ENCODE measurements at regions not wholly inside any gene's neighbourhood (a gene's known extent, or its start where the extent isn't known, plus 50 kb on each side); places are given as distances from the start of the nearest gene placed in this dataset.

DNA sequence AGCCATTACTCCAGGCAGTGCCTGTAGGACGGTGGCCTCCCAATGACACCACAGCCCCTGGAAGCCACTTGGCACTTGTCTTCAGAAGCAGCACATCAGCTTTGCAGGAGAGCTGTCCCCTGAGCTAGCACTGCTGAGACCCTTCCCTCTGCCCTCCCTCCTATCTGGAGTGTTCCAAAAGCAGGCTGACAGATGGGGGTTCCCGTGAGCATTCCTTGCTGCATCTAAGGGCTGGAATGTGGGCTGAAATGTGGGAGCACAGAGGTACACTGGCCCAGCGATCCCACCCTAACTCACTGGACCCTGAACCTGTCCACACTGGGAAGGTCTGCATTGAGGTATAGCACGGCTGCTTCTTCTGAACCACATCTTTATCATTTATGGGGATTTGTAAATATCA lies 230.1 kb downstream of the ANAPC1 start:
- TF ChIP-seq POLR2A (IDR thresholded peaks at IDR 0.05): no peak
- TF ChIP-seq, protein P1, sequence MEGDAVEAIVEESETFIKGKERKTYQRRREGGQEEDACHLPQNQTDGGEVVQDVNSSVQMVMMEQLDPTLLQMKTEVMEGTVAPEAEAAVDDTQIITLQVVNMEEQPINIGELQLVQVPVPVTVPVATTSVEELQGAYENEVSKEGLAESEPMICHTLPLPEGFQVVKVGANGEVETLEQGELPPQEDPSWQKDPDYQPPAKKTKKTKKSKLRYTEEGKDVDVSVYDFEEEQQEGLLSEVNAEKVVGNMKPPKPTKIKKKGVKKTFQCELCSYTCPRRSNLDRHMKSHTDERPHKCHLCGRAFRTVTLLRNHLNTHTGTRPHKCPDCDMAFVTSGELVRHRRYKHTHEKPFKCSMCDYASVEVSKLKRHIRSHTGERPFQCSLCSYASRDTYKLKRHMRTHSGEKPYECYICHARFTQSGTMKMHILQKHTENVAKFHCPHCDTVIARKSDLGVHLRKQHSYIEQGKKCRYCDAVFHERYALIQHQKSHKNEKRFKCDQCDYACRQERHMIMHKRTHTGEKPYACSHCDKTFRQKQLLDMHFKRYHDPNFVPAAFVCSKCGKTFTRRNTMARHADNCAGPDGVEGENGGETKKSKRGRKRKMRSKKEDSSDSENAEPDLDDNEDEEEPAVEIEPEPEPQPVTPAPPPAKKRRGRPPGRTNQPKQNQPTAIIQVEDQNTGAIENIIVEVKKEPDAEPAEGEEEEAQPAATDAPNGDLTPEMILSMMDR (IDR thresholded peaks at IDR 0.05): no peak

All from Peyer's patch (tissue), 4 donors.